Upper lobe of right lung (tissue), 1 donor: ENCODE measurements at regions not wholly inside any gene's neighbourhood (a gene's known extent, or its start where the extent isn't known, plus 50 kb on each side); places are given as distances from the start of the nearest gene placed in this dataset.

Experiments
- ATAC-seq: fragments of 200-7000 bp; cut with Tn5 transposase; one replicate; pipeline ENCODE4 v1.9.1; 2020; ENCODE audit warnings: mild to moderate bottlenecking, moderate library complexity
- DNase-seq: peaks from one replicate; pipeline ENCODE4 v3.0.0-alpha.2; 2020
- H3K27ac ChIP-seq: fragments of 200-600 bp; one replicate; pipeline ENCODE4 v1.8.0; 2022
- H3K27me3 ChIP-seq: fragments of 200-600 bp; one replicate; pipeline ENCODE4 v1.8.0; 2022; ENCODE audit warnings: mild to moderate bottlenecking
- H3K36me3 ChIP-seq: fragments of 200-600 bp; one replicate; pipeline ENCODE4 v1.8.0; 2022
- H3K4me1 ChIP-seq: fragments of 200-600 bp; one replicate; pipeline ENCODE4 v1.8.0; 2022
- H3K4me3 ChIP-seq: fragments of 200-600 bp; one replicate; pipeline ENCODE4 v1.8.0; 2022; ENCODE audit warnings: mild to moderate bottlenecking
- H3K9me3 ChIP-seq: fragments of 200-600 bp; one replicate; pipeline ENCODE4 v1.8.0; 2022
- CTCF ChIP-seq: fragments of 200-600 bp; IDR thresholded peaks from one replicate; pipeline ENCODE4 v1.8.0; 2022; ENCODE audit warnings: antibody characterized with exemption
- intact Hi-C: fragments of 100-400 bp; cut with DNase I; formaldehyde crosslinking; loops from one replicate; pipeline ENCODE4 v1.11.0; 2022
- donor health status: DM: no; HTN: yes; CAD: no; lungs with severe emphysema.

DNA sequence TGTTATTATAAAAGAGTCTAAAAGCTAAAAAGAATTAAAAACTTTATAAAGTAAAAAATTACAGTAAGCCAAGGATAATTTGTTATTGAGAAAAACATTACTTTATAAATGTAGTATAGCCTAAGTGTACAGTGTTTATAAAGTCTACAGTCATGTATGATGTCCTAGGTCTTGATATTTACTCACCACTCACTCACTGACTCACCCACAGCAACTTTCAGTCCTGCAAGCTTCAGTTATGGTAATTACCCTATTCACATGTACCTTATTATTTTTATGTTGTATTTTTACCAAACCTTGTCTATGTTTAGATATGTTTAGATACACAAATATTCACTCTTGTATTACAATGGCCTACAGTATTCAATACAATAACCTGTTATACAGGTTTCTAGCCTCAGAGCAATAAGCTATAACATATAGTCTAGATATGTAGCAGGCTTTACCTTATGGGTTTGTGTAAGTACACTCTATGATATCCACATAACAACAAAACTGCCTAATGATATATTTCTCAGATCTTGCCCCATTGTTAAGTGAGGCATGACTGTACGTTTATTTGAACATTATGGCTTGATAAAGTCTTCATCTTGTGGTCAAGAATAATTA lies 113.7 kb upstream of the KITLG start:
- H3K27me3 ChIP-seq = no peaks in the 10 kb centered on the region
- H3K27ac ChIP-seq = no peak overlapping the region
- H3K4me1 ChIP-seq = no peaks in the 10 kb centered on the region
- H3K9me3 ChIP-seq = no peaks in the 10 kb centered on the region
- intact Hi-C loops = no loop called here
- TF ChIP-seq CTCF = no peak
- H3K4me3 ChIP-seq = no peak overlapping the region
- DNase-seq = no peak
- no peak for ATAC-seq
- H3K36me3 ChIP-seq = no peaks in the 10 kb centered on the region

GRCh38 chr12:88691811-88692210 lies 111.5 kb upstream of the KITLG start:
- H3K36me3 ChIP-seq = no peaks in the 10 kb centered on the region
- H3K4me3 ChIP-seq = no peak overlapping the region

GRCh38 chr12:88684610-88685009 lies 104.3 kb upstream of the KITLG start:
- H3K4me1 ChIP-seq = no peaks in the 10 kb centered on the region
- H3K27me3 ChIP-seq = no peaks in the 10 kb centered on the region
- intact Hi-C loops = no loop called here
- no peak overlapping the region for H3K4me3 ChIP-seq
- TF ChIP-seq CTCF = no peak
- H3K27ac ChIP-seq = no peak overlapping the region
- DNase-seq = no peak
- H3K36me3 ChIP-seq = no peaks in the 10 kb centered on the region
- ATAC-seq = no peak
- H3K9me3 ChIP-seq = no peaks in the 10 kb centered on the region

More at GRCh38 chr12:88691811-88692210, 111.5 kb upstream of the KITLG start:
- intact Hi-C loops = no loop called here
- TF ChIP-seq CTCF = no peak
- Histone ChIP-seq H3K27ac (no peak overlapping the region), H3K27me3 (no peaks in the 10 kb centered on the region), H3K9me3 (no peaks in the 10 kb centered on the region), H3K4me1 (no peaks in the 10 kb centered on the region)
- DNase-seq = no peak
- no peak for ATAC-seq

GRCh38 chr12:88684170-88684569 lies 103.9 kb upstream of the KITLG start:
- H3K9me3 ChIP-seq = no peaks in the 10 kb centered on the region
- intact Hi-C loops = no loop called here
- ATAC-seq (no peak), DNase-seq (no peak)
- H3K4me3 ChIP-seq = no peak overlapping the region
- no peaks in the 10 kb centered on the region for H3K4me1 ChIP-seq
- no peaks in the 10 kb centered on the region for H3K27me3 ChIP-seq
- H3K36me3 ChIP-seq = no peaks in the 10 kb centered on the region
- H3K27ac ChIP-seq = no peak overlapping the region
- no peak for TF ChIP-seq CTCF

GRCh38 chr12:88683628-88684027 lies 103.4 kb upstream of the KITLG start:
- Histone ChIP-seq H3K4me1 (no peaks in the 10 kb centered on the region), H3K4me3 (no peak overlapping the region), H3K27me3 (no peaks in the 10 kb centered on the region), H3K36me3 (no peaks in the 10 kb centered on the region), H3K9me3 (no peaks in the 10 kb centered on the region), H3K27ac (no peak overlapping the region)
- intact Hi-C loops = no loop called here
- no peak for ATAC-seq
- no peak for TF ChIP-seq CTCF
- DNase-seq = no peak

GRCh38 chr12:88681271-88681670 lies 101.0 kb upstream of the KITLG start:
- Histone ChIP-seq H3K4me1 (no peaks in the 10 kb centered on the region), H3K4me3 (no peak overlapping the region), H3K27ac (no peak overlapping the region), H3K27me3 (no peaks in the 10 kb centered on the region), H3K36me3 (no peaks in the 10 kb centered on the region), H3K9me3 (no peaks in the 10 kb centered on the region)
- intact Hi-C loops = no loop called here
- TF ChIP-seq CTCF = no peak
- ATAC-seq (no peak), DNase-seq (no peak)
